Neuronal stem cell (in vitro differentiated cells): ENCODE measurements at regions not wholly inside any gene's neighbourhood (a gene's known extent, or its start where the extent isn't known, plus 50 kb on each side); places are given as distances from the start of the nearest gene placed in this dataset.

Experiments used
- DNase-seq: peaks from one replicate; pipeline ENCODE4 v3.0.0-alpha.2; 2013; ENCODE audit warnings: low spot score
- H2AFZ ChIP-seq: one replicate; pipeline ENCODE4 v1.6.1; 2013; ENCODE audit warnings: mild to moderate bottlenecking, low read length, inconsistent platforms
- H2AK5ac ChIP-seq: 2 replicates; pipeline ENCODE4 v1.6.1; 2013; ENCODE audit warnings: low read depth, mild to moderate bottlenecking, inconsistent platforms, low read length, moderate library complexity, mixed read lengths
- H2BK120ac ChIP-seq: 2 replicates; pipeline ENCODE4 v1.6.1; 2013; ENCODE audit warnings: low read depth, mild to moderate bottlenecking, inconsistent platforms, low read length, moderate library complexity, mixed read lengths
- H2BK12ac ChIP-seq: one replicate; pipeline ENCODE4 v1.6.1; 2013; ENCODE audit warnings: low read length, inconsistent platforms
- H2BK15ac ChIP-seq: 2 replicates; pipeline ENCODE4 v1.6.1; 2013; ENCODE audit warnings: mild to moderate bottlenecking, low read length, inconsistent platforms, mixed read lengths
- H2BK5ac ChIP-seq: one replicate; pipeline ENCODE4 v1.6.1; 2013; ENCODE audit warnings: inconsistent platforms, mild to moderate bottlenecking, low read length, moderate library complexity
- H3K14ac ChIP-seq: one replicate; pipeline ENCODE4 v1.6.1; 2013; ENCODE audit warnings: low read length, inconsistent platforms
- H3K18ac ChIP-seq: 2 replicates; pipeline ENCODE4 v1.6.1; 2013; ENCODE audit warnings: low read length, inconsistent platforms
- H3K23ac ChIP-seq: 2 replicates; pipeline ENCODE4 v1.6.1; 2013; ENCODE audit warnings: low read depth, mild to moderate bottlenecking, mixed read lengths, low read length, inconsistent platforms; ENCODE audit not compliant: poor library complexity
- H3K27ac ChIP-seq: replicated peaks from 3 replicates; pipeline ENCODE4 v1.5.1; 2013; ENCODE audit warnings: low read length, inconsistent platforms
- H3K27me3 ChIP-seq, 3 experiments: 2 replicates each; pipeline ENCODE4 v1.6.1; 2013; ENCODE audit warnings: low read length in 3 of 3, mild to moderate bottlenecking in 2 of 3, inconsistent platforms in 1 of 3, low read depth in 1 of 3, mixed read lengths in 1 of 3, moderate library complexity in 1 of 3; ENCODE audit not compliant: control insufficient read depth in 3 of 3, insufficient read depth in 3 of 3
- H3K36me3 ChIP-seq, 2 donors: replicated peaks in 1 of 2; 2 replicates each; pipeline ENCODE4 v1.6.1; 2013; ENCODE audit warnings: low read length in 2 of 2; ENCODE audit not compliant: control insufficient read depth in 2 of 2, insufficient read depth in 2 of 2
- H3K4ac ChIP-seq: 2 replicates; pipeline ENCODE4 v1.6.1; 2013; ENCODE audit warnings: inconsistent platforms, mild to moderate bottlenecking, low read length, moderate library complexity
- H3K4me1 ChIP-seq, 2 donors: 1 replicate in 1 of 2; 2 replicates in 1 of 2; pipeline ENCODE4 v1.6.1; 2013; ENCODE audit warnings: low read length in 2 of 2, low read depth in 1 of 2; ENCODE audit not compliant: control insufficient read depth in 2 of 2, insufficient read depth in 1 of 2
- H3K4me2 ChIP-seq: one replicate; pipeline ENCODE4 v1.6.1; 2013; ENCODE audit warnings: mild to moderate bottlenecking, low read length, inconsistent platforms; ENCODE audit not compliant: insufficient read depth, poor library complexity, severe bottlenecking
- H3K4me3 ChIP-seq, 2 donors: 2 replicates each; pipeline ENCODE4 v1.5.1; 2013; ENCODE audit warnings: low read length in 2 of 2, mild to moderate bottlenecking in 2 of 2, inconsistent platforms in 1 of 2, moderate library complexity in 1 of 2
- H3K79me1 ChIP-seq: one replicate; pipeline ENCODE4 v1.6.1; 2013; ENCODE audit warnings: low read depth, mild to moderate bottlenecking, inconsistent platforms, low read length, moderate library complexity
- H3K9ac ChIP-seq: one replicate; pipeline ENCODE4 v1.6.1; 2013; ENCODE audit warnings: mild to moderate bottlenecking, low read depth, low read length, inconsistent platforms; ENCODE audit not compliant: poor library complexity
- H3K9me3 ChIP-seq, 2 donors: replicated peaks in 1 of 2; 2 replicates each; pipeline versions ENCODE3 to v1.6.1; 2013; ENCODE audit warnings: low read length in 2 of 2, mild to moderate bottlenecking in 2 of 2, inconsistent platforms in 1 of 2, low read depth in 1 of 2, mixed read lengths in 1 of 2, moderate library complexity in 1 of 2; ENCODE audit not compliant: control insufficient read depth in 2 of 2, insufficient read depth in 1 of 2
- H4K8ac ChIP-seq: one replicate; pipeline ENCODE4 v1.6.1; 2013; ENCODE audit warnings: low read depth, mild to moderate bottlenecking, inconsistent platforms, low read length, moderate library complexity
- H4K91ac ChIP-seq: one replicate; pipeline ENCODE4 v1.6.1; 2013; ENCODE audit warnings: low read length, low read depth, mild to moderate bottlenecking, inconsistent platforms; ENCODE audit not compliant: poor library complexity
- WGBS, 2 donors: extraction: QIAGEN DNeasy Blood & Tissue Kit; methylation state at CpG; one replicate each; pipeline ENCODE4 v1.1.7; 2013; ENCODE audit warnings: missing lambda C conversion rate in 2 of 2, mixed read lengths in 1 of 2; ENCODE audit not compliant: insufficient read length in 2 of 2, insufficient replicate concordance in 1 of 2; ENCODE audit errors: extremely low coverage in 2 of 2; 5-methylcytosine and 5-hydroxymethylcytosine counted together

- Histone ChIP-seq H4K91ac (no peak overlapping the region), H2BK5ac (no peak overlapping the region), H3K27me3 (no peaks in the 10 kb centered on the region), H2AK5ac (no peak overlapping the region), H3K27ac (no peak overlapping the region), H3K18ac (no peak overlapping the region), H2BK15ac (no peak overlapping the region), H3K9ac (no peak overlapping the region), H3K4ac (no peak overlapping the region), H3K79me1 (no peaks in the 10 kb centered on the region), H3K14ac (no peak overlapping the region), H3K9me3 (no peaks in the 10 kb centered on the region), H3K36me3 (no peaks in the 10 kb centered on the region), H3K4me2 (no peak overlapping the region), H4K8ac (no peak overlapping the region), H3K23ac (no peak overlapping the region), H2AFZ (no peak overlapping the region), H2BK120ac (no peak overlapping the region), H3K4me3 (no peak overlapping the region), H2BK12ac (no peak overlapping the region), H3K4me1 (no peaks in the 10 kb centered on the region)
- DNase-seq: no peak
- no CpG with 5 or more reads among the region's 2 CpGs for WGBS, 2 donors
Measured at GRCh38 chr7:131028295-131028694, 294.3 kb upstream of the KLF14 start.

GRCh38 chr7:131029002-131029401 lies 295.0 kb upstream of the KLF14 start:
- Histone ChIP-seq H3K18ac (no peak overlapping the region), H3K4me2 (no peak overlapping the region), H3K36me3 (no peaks in the 10 kb centered on the region), H3K4me3 (no peak overlapping the region), H4K91ac (no peak overlapping the region), H3K27me3 (no peaks in the 10 kb centered on the region), H2BK5ac (no peak overlapping the region), H3K4me1 (no peaks in the 10 kb centered on the region), H2BK12ac (no peak overlapping the region), H2BK120ac (no peak overlapping the region), H3K23ac (no peak overlapping the region), H2BK15ac (no peak overlapping the region), H4K8ac (no peak overlapping the region), H2AFZ (no peak overlapping the region), H3K9me3 (no peaks in the 10 kb centered on the region), H3K79me1 (no peaks in the 10 kb centered on the region), H3K27ac (no peak overlapping the region), H2AK5ac (no peak overlapping the region), H3K14ac (no peak overlapping the region), H3K9ac (no peak overlapping the region), H3K4ac (no peak overlapping the region)
- DNase-seq: no peak

- no peak overlapping the region for H3K23ac ChIP-seq
- no peak overlapping the region for H2AK5ac ChIP-seq
- no peaks in the 10 kb centered on the region for H3K36me3 ChIP-seq
- no peak overlapping the region for H3K27ac ChIP-seq
- H3K27me3 ChIP-seq: no peaks in the 10 kb centered on the region
- H3K14ac ChIP-seq: no peak overlapping the region
- no peak overlapping the region for H2AFZ ChIP-seq
- no peak overlapping the region for H3K4me2 ChIP-seq
- H3K9me3 ChIP-seq: no peaks in the 10 kb centered on the region
- no peak overlapping the region for H2BK12ac ChIP-seq
- H2BK5ac ChIP-seq: no peak overlapping the region
- no peak overlapping the region for H3K9ac ChIP-seq
- H2BK120ac ChIP-seq: no peak overlapping the region
- H3K4me3 ChIP-seq: no peak overlapping the region
- H4K8ac ChIP-seq: no peak overlapping the region
- no peaks in the 10 kb centered on the region for H3K4me1 ChIP-seq
- no peak overlapping the region for H3K18ac ChIP-seq
- no peak overlapping the region for H4K91ac ChIP-seq
- H3K79me1 ChIP-seq: no peaks in the 10 kb centered on the region
- no peak overlapping the region for H2BK15ac ChIP-seq
- DNase-seq: no peak
- WGBS, 2 donors: no CpG with 5 or more reads among the region's 7 CpGs
- H3K4ac ChIP-seq: no peak overlapping the region
Measured at GRCh38 chr7:131031099-131031868, 296.4 kb upstream of the MKLN1 start.

- H3K9ac ChIP-seq: no peak overlapping the region
- no peak overlapping the region for H2AK5ac ChIP-seq
- no peak overlapping the region for H2BK15ac ChIP-seq
- no peaks in the 10 kb centered on the region for H3K4me1 ChIP-seq
- H3K4me3 ChIP-seq: no peak overlapping the region
- no peak overlapping the region for H2BK120ac ChIP-seq
- H3K4me2 ChIP-seq: no peak overlapping the region
- no peak overlapping the region for H3K14ac ChIP-seq
- H4K8ac ChIP-seq: no peak overlapping the region
- no peak overlapping the region for H3K23ac ChIP-seq
- no peaks in the 10 kb centered on the region for H3K79me1 ChIP-seq
- H3K27me3 ChIP-seq: no peaks in the 10 kb centered on the region
- no CpG with 5 or more reads among the region's 6 CpGs for WGBS, 2 donors
- no peaks in the 10 kb centered on the region for H3K36me3 ChIP-seq
- DNase-seq: no peak
- no peak overlapping the region for H3K27ac ChIP-seq
- H3K18ac ChIP-seq: no peak overlapping the region
- H4K91ac ChIP-seq: no peak overlapping the region
- H2BK5ac ChIP-seq: no peak overlapping the region
- no peaks in the 10 kb centered on the region for H3K9me3 ChIP-seq
- H2AFZ ChIP-seq: no peak overlapping the region
- H3K4ac ChIP-seq: no peak overlapping the region
- no peak overlapping the region for H2BK12ac ChIP-seq
Measured at GRCh38 chr7:131032786-131033185, 294.9 kb upstream of the MKLN1 start.
